HepG2 (cell line): ENCODE measurements at regions not wholly inside any gene's neighbourhood (a gene's known extent, or its start where the extent isn't known, plus 50 kb on each side); places are given as distances from the start of the nearest gene placed in this dataset.

Source experiments
- ATAC-seq: fragments of 200-7000 bp; cut with Tn5 transposase; 3 replicates; pipeline ENCODE4 v1.9.1; 2020; ENCODE audit warnings: mild to moderate bottlenecking, moderate library complexity
- BruUV-seq: library from RNA; stranded (reverse); fragments of 400-500 nt; replicated peaks from 2 replicates; lab custom pipeline; 2021; lab: Mats Ljungman, UMichigan
- CTCF ChIA-PET: fragments of 300-600 bp; formaldehyde crosslinking; extraction: SDS; loops from one replicate; lab custom pipeline; 2021; ENCODE audit warnings: low total read pairs, inconsistent platforms, low intra/inter-chr PET ratio; lab: Yijun Ruan, JAX
- POLR2A ChIA-PET: fragments of 350-600 bp; sonication (Branson Sonifier 250); formaldehyde crosslinking; loops from one replicate; lab custom pipeline; 2020; ENCODE audit warnings: antibody characterized with exemption, inconsistent platforms; lab: Yijun Ruan, JAX
- DNase-seq: peaks from one replicate; pipeline ENCODE4 v3.0.0-alpha.2; 2015; ENCODE audit warnings: low spot score
- FAIRE-seq: peaks from 3 replicates; lab custom pipeline; 2011; peaks lifted over from hg19 to GRCh38; lab: Jason Lieb, UNC
- H2AFZ ChIP-seq: one replicate; pipeline ENCODE4 v1.6.1; 2011; ENCODE audit warnings: low read length, inconsistent platforms
- H3K27ac ChIP-seq: fragments of 300-600 bp; 3 replicates; pipeline ENCODE4 v1.8.0; 2011; ENCODE audit warnings: mixed run types, mild to moderate bottlenecking, mixed read lengths, low read length, inconsistent platforms; ENCODE audit not compliant: insufficient read depth; ENCODE audit errors: extremely low read length
- H3K27me3 ChIP-seq, 2 experiments: fragments of 200-600 bp in 1 of 2; 2 replicates in 1 of 2; 3 replicates in 1 of 2; pipeline versions ENCODE4 v1.6.0 to v1.8.0; 2011; ENCODE audit warnings: low read length in 2 of 2, mild to moderate bottlenecking in 2 of 2, moderate library complexity in 2 of 2, inconsistent platforms in 1 of 2; ENCODE audit not compliant: insufficient read depth in 2 of 2, control insufficient read depth in 1 of 2
- H3K36me3 ChIP-seq, 2 experiments: fragments of 200-600 bp in 1 of 2; replicated peaks in 1 of 2; 2 replicates in 1 of 2; 3 replicates in 1 of 2; pipeline versions ENCODE4 v1.5.1 to v1.8.0; 2011; ENCODE audit warnings: low read length in 2 of 2, inconsistent platforms in 1 of 2; ENCODE audit not compliant: insufficient read depth in 2 of 2, control insufficient read depth in 1 of 2
- H3K4me1 ChIP-seq: 2 replicates; pipeline ENCODE4 v1.5.1; 2012; ENCODE audit warnings: low read length, inconsistent platforms; ENCODE audit not compliant: insufficient read depth
- H3K4me2 ChIP-seq: 2 replicates; pipeline ENCODE4 v1.6.0; 2011; ENCODE audit warnings: low read depth, low read length, inconsistent platforms
- H3K4me3 ChIP-seq, 3 experiments: fragments of 200-600 bp in 1 of 3; sonication (generic), shearing (Covaris generic) in 1 of 3; replicated peaks in 1 of 3; 2 replicates each; pipeline ENCODE4 v1.5.1; 2011 to 2016; ENCODE audit warnings: low read length in 3 of 3, inconsistent platforms in 2 of 3, low read depth in 2 of 3, mild to moderate bottlenecking in 2 of 3, control low read depth in 1 of 3, mixed read lengths in 1 of 3; ENCODE audit not compliant: insufficient read depth in 1 of 3
- H3K79me2 ChIP-seq: one replicate; pipeline ENCODE4 v1.6.1; 2011; ENCODE audit warnings: low read length, inconsistent platforms; ENCODE audit not compliant: insufficient read depth
- H3K9ac ChIP-seq: 2 replicates; pipeline ENCODE4 v1.6.0; 2011; ENCODE audit warnings: mild to moderate bottlenecking, low read depth, low read length, inconsistent platforms; ENCODE audit not compliant: insufficient read depth
- H3K9me3 ChIP-seq: 2 replicates; pipeline ENCODE4 v1.5.1; 2012; ENCODE audit warnings: mild to moderate bottlenecking, low read length
- H4K20me1 ChIP-seq: 2 replicates; pipeline ENCODE4 v1.6.0; 2011; ENCODE audit warnings: inconsistent platforms, mild to moderate bottlenecking, low read length, moderate library complexity; ENCODE audit not compliant: insufficient read depth
- ATF1 ChIP-seq: IDR thresholded peaks from 2 replicates; pipeline ENCODE4 v1.6.1; 2016; ENCODE audit warnings: mild to moderate bottlenecking, control low read depth
- ATM ChIP-seq: fragments of 450-650 bp; IDR thresholded peaks from 2 replicates; pipeline ENCODE4 v1.7.1; 2017; ENCODE audit warnings: mild to moderate bottlenecking, borderline replicate concordance
- CCDC6 ChIP-seq: sonication (generic); formaldehyde crosslinking; IDR thresholded peaks from 2 replicates; pipeline ENCODE4 v1.8.1; 2022; ENCODE audit warnings: mild to moderate bottlenecking, missing genetic modification reagents, moderate library complexity
- HDAC2 ChIP-seq: sonication (generic); formaldehyde crosslinking; IDR thresholded peaks from 2 replicates; pipeline ENCODE4 v1.4.0; 2020; ENCODE audit warnings: missing genetic modification reagents
- KLF13 ChIP-seq: sonication (generic); formaldehyde crosslinking; IDR thresholded peaks from 2 replicates; pipeline ENCODE4 v1.4.0; 2020; ENCODE audit warnings: mild to moderate bottlenecking, missing genetic modification reagents
- ZNF569 ChIP-seq: sonication (generic); formaldehyde crosslinking; IDR thresholded peaks from 2 replicates; pipeline ENCODE4 v1.5.0; 2020; ENCODE audit warnings: mild to moderate bottlenecking, missing genetic modification reagents, moderate library complexity, borderline replicate concordance
- ZNF646 ChIP-seq: sonication (generic); formaldehyde crosslinking; IDR thresholded peaks from 2 replicates; pipeline ENCODE4 v1.9.0; 2021; ENCODE audit warnings: mild to moderate bottlenecking, missing genetic modification reagents
- ZNF792 ChIP-seq: IDR thresholded peaks from 2 replicates; pipeline ENCODE4 v1.6.1; 2016
- ZNF83 ChIP-seq: sonication (generic); formaldehyde crosslinking; IDR thresholded peaks from 2 replicates; pipeline ENCODE4 v1.4.0; 2020; ENCODE audit warnings: missing genetic modification reagents, mild to moderate bottlenecking, borderline replicate concordance
- ZZZ3 ChIP-seq: sonication (generic); formaldehyde crosslinking; IDR thresholded peaks from 2 replicates; pipeline ENCODE4 v1.4.0; 2020; ENCODE audit warnings: missing genetic modification reagents, mild to moderate bottlenecking, borderline replicate concordance
- in situ Hi-C: cut with HindIII; loops from 2 replicates; pipeline ENCODE4 v1.10.0; 2017; ENCODE audit warnings: low pct_unique_long_range_greater_than_20kb; ENCODE audit not compliant: extremely low pct_ligation_motif_present
- intact Hi-C: fragments of 100-400 bp; cut with micrococcal nuclease; formaldehyde crosslinking; loops from one replicate; pipeline ENCODE4 v1.10.0; 2022; ENCODE audit not compliant: unreplicated experiment
- TF ChIP-seq, protein P1 (sequence below), 2 experiments: sonication (generic) in 1 of 2; formaldehyde crosslinking in 1 of 2; IDR thresholded peaks; 2 replicates each; pipeline versions ENCODE4 v1.4.0 to v1.6.1; 2016 to 2020; ENCODE audit warnings: borderline replicate concordance in 1 of 2, low read depth in 1 of 2, mild to moderate bottlenecking in 1 of 2, missing genetic modification reagents in 1 of 2
- TF ChIP-seq, protein P2 (sequence below): sonication (generic); formaldehyde crosslinking; IDR thresholded peaks from 2 replicates; pipeline ENCODE4 v1.4.0; 2020; ENCODE audit warnings: mild to moderate bottlenecking, low read depth, missing genetic modification reagents

GRCh38 chr5:63261695-63262094 lies 683.1 kb downstream of the LRRC70 start:
- Histone ChIP-seq H3K4me1 (no peaks in the 10 kb centered on the region), H3K9me3 (no peaks in the 10 kb centered on the region), H3K9ac (no peak overlapping the region), H3K36me3 (no peaks in the 10 kb centered on the region), H2AFZ (no peak overlapping the region), H3K27me3 (no peaks in the 10 kb centered on the region), H4K20me1 (no peaks in the 10 kb centered on the region), H3K79me2 (no peaks in the 10 kb centered on the region), H3K4me3 (no peak overlapping the region), H3K4me2 (no peak overlapping the region), H3K27ac (no peak overlapping the region)
- POLR2A ChIA-PET = no interaction called here
- FAIRE-seq (no peak), ATAC-seq (no peak), DNase-seq (no peak)
- BruUV-seq = no TSS peak
- in situ Hi-C loops (no loop called here), intact Hi-C loops (no loop called here)
- CTCF ChIA-PET = no interaction called here
- no peak for TF ChIP-seq ZNF792 (CRISPR knock-in tag)
- TF ChIP-seq ZZZ3 = no peak
- no peak for TF ChIP-seq ATM
- no peak for TF ChIP-seq HDAC2
- TF ChIP-seq ATF1 (CRISPR knock-in tag) = no peak
- TF ChIP-seq, protein P1, sequence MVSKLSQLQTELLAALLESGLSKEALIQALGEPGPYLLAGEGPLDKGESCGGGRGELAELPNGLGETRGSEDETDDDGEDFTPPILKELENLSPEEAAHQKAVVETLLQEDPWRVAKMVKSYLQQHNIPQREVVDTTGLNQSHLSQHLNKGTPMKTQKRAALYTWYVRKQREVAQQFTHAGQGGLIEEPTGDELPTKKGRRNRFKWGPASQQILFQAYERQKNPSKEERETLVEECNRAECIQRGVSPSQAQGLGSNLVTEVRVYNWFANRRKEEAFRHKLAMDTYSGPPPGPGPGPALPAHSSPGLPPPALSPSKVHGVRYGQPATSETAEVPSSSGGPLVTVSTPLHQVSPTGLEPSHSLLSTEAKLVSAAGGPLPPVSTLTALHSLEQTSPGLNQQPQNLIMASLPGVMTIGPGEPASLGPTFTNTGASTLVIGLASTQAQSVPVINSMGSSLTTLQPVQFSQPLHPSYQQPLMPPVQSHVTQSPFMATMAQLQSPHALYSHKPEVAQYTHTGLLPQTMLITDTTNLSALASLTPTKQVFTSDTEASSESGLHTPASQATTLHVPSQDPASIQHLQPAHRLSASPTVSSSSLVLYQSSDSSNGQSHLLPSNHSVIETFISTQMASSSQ (IDR thresholded peaks at IDR 0.05; ENCODE audit: low read depth) = no peak
- TF ChIP-seq, protein P1 (CRISPR knock-in tag; IDR thresholded peaks at IDR 0.05; ENCODE audit: borderline replicate concordance) = no peak
- no peak for TF ChIP-seq ZNF83 (CRISPR knock-in tag)
- TF ChIP-seq ZNF569 (CRISPR knock-in tag) = no peak
- no peak for TF ChIP-seq CCDC6 (CRISPR knock-in tag)
- TF ChIP-seq, protein P2, sequence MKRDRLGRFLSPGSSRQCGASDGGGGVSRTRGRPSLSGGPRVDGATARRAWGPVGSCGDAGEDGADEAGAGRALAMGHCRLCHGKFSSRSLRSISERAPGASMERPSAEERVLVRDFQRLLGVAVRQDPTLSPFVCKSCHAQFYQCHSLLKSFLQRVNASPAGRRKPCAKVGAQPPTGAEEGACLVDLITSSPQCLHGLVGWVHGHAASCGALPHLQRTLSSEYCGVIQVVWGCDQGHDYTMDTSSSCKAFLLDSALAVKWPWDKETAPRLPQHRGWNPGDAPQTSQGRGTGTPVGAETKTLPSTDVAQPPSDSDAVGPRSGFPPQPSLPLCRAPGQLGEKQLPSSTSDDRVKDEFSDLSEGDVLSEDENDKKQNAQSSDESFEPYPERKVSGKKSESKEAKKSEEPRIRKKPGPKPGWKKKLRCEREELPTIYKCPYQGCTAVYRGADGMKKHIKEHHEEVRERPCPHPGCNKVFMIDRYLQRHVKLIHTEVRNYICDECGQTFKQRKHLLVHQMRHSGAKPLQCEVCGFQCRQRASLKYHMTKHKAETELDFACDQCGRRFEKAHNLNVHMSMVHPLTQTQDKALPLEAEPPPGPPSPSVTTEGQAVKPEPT (CRISPR knock-in tag) = no peak
- TF ChIP-seq KLF13 (CRISPR knock-in tag) = no peak
- no peak for TF ChIP-seq ZNF646 (CRISPR knock-in tag)
